NCI-H82 treated with DMSO at 0.1 percent for 48 hours (cell line): ENCODE measurements at regions not wholly inside any gene's neighbourhood (a gene's known extent, or its start where the extent isn't known, plus 50 kb on each side); places are given as distances from the start of the nearest gene placed in this dataset.
"Not testable (repeated sequence)": the region's sequence is repeated elsewhere in the genome, so short reads cannot be mapped to it uniquely, and the experiment has no call there.

ENCODE experiments used
- DNase-seq: peaks from one replicate; lab custom pipeline; 2025; ENCODE audit not compliant: unreplicated experiment; lab: John Stamatoyannopoulos, UW

GRCh38 chr10:128178302-128178958, 52.2 kb upstream of the MKI67 start:
- no peak for DNase-seq

- no peak for DNase-seq
These were observed 54.6 kb upstream of the MKI67 start for GRCh38 chr10:128180843-128181242.

- DNase-seq = no peak
These were observed 59.4 kb upstream of the MKI67 start for GRCh38 chr10:128185627-128186026.

- no peak for DNase-seq
These were observed 61.0 kb upstream of the MKI67 start for GRCh38 chr10:128186959-128187787.

GRCh38 chr10:128187788-128188185, 61.6 kb upstream of the MKI67 start:
- no peak for DNase-seq

GRCh38 chr10:128189176-128189575, 63.0 kb upstream of the MKI67 start:
- no peak for DNase-seq

GRCh38 chr10:128191847-128192246, 65.6 kb upstream of the MKI67 start:
- no peak for DNase-seq

GRCh38 chr10:128201826-128202225, 75.6 kb upstream of the MKI67 start:
- DNase-seq = not testable (repeated sequence)

- no peak for DNase-seq
These were observed 76.8 kb upstream of the MKI67 start for GRCh38 chr10:128203028-128203427.

GRCh38 chr10:128205591-128205990, 79.4 kb upstream of the MKI67 start:
- DNase-seq = not testable (repeated sequence)

- DNase-seq = no peak
These were observed 80.5 kb upstream of the MKI67 start for GRCh38 chr10:128206676-128207075.

- DNase-seq = no peak
These were observed 83.6 kb upstream of the MKI67 start for GRCh38 chr10:128209862-128210214.

GRCh38 chr10:128210215-128211063, 84.2 kb upstream of the MKI67 start:
- no peak for DNase-seq

GRCh38 chr10:128211064-128211504, 84.9 kb upstream of the MKI67 start:
- no peak for DNase-seq

- peak; percentile 21 for DNase-seq
These were observed 85.9 kb upstream of the MKI67 start for GRCh38 chr10:128211953-128212727.

GRCh38 chr10:128213156-128213555, 86.9 kb upstream of the MKI67 start:
- no peak for DNase-seq

GRCh38 chr10:128215733-128216132, 89.5 kb upstream of the MKI67 start:
- DNase-seq = no peak

GRCh38 chr10:128217136-128217535, 90.9 kb upstream of the MKI67 start:
- no peak for DNase-seq

GRCh38 chr10:128218161-128218560, 91.9 kb upstream of the MKI67 start:
- DNase-seq = no peak

GRCh38 chr10:128219295-128219694, 93.1 kb upstream of the MKI67 start:
- DNase-seq = no peak

- DNase-seq = no peak
These were observed 93.8 kb upstream of the MKI67 start for GRCh38 chr10:128220021-128220420.
